ENCODE measurements at regions not wholly inside any gene's neighbourhood (a gene's known extent, or its start where the extent isn't known, plus 50 kb on each side); places are given as distances from the start of the nearest gene placed in this dataset.

GRCh38 chr6:134379599-134379998 lies 61.7 kb upstream of the SGK1 start:
- no peak for DNase-seq

GRCh38 chr6:134379076-134379475 lies 61.2 kb upstream of the SGK1 start:
- no peak for DNase-seq

DNA sequence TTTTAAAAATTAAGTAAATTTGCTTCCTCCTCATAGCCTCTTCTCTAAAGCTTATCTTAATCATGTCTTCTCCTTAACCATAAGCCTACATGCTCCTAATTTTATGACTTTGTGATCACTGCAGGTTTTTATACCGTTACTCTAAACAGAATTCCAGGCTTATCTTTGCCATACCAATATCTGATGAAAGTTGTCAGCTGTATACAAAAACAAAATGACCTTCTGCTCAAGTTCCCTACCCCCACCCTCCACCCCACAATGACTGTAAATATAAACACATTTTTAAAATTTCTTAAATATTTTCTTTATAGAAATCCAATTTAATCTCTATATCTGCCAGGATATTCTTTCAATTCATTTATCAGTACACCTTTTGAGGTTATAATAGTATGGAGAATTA lies 60.5 kb upstream of the SGK1 start:
- no peak for DNase-seq

DNA sequence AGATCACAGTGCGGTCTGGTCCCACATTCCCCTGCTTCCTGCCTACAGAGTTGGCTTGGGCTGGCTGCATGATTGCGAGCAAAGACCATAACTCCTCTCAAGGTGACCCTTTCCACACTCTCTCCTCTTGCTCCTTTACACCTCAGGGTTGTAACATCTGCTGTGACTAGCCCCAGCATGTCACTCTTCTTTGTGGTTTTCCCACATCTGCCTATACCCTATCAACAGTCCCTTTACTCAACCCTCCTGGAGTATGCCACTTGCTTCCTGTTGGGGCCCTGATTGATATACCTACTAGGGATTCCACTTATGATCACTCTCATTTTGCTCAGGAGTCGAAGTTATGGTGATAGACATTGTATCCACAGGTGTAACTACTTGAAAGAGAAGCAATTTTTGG lies 58.9 kb upstream of the SGK1 start:
- no peak for DNase-seq

DNA sequence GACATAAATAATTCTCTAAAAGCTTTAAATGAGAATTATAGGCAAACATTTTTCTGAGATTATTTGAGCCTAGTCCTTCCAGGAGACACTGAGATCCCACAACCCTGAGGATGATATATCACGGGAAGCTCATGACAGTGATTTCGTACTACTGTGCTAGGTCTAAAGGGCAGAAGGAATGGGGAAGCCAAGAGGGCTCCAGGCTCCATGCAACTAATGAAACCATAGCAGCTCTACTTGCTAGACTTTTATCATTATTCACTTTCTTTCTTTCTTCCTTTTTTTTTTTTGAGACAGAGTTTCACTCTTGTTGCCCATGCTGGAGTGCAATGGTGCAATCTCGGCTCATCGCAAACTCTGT lies 57.3 kb upstream of the SGK1 start:
- no peak for DNase-seq

- no peak for DNase-seq
These were observed 56.7 kb upstream of the SGK1 start for GRCh38 chr6:134374491-134375219.

DNA sequence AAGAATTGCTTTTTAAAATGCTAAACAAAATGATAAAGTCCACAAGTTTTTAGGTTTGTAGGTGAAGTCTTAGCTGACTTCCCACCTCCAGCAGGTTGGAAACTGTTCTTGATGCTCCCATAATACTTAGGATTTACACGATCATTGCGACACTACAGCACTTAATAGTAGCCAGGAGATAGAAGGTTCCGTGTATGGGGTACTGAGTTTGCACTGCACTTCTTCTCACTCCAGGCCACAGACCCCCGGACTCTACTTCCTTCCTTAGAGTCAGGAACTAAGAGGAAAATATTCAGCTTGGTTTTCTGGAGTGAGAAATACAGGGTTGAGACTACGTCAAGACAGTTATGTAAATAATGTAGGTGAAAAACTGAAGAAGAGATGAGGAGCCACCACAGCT lies 56.1 kb upstream of the SGK1 start:
- DNase-seq, result no peak

GRCh38 chr6:134373282-134373922 lies 55.5 kb upstream of the SGK1 start:
- no peak for DNase-seq

GRCh38 chr6:134372603-134373281 lies 54.8 kb upstream of the SGK1 start:
- DNase-seq, result no peak

DNA sequence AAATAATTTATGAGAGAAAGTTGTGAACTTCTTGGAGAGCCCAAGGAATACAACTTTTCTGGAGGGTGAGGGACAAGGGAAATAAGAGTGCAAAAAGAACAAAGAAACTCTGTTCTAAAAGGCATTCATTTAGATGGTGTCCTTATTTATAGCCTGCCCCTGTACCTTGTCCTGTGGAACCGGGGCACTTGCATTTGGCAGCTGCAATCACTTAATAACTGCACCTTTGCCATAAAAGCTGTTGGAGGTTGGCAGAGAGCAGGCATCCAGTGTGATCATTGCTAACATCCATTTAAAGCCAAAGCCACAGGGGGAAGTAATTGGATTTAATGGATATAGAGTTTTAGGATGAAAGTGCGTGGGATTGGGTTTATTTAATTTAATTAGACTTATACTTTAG lies 50.8 kb upstream of the SGK1 start:
- no peak for DNase-seq
